ES-I3 (cell line): ENCODE measurements at regions not wholly inside any gene's neighbourhood (a gene's known extent, or its start where the extent isn't known, plus 50 kb on each side); places are given as distances from the start of the nearest gene placed in this dataset.
A peak's percentile ranks its signal among the peaks of the same experiment; 100 is the strongest.

ENCODE experiments used
- H3K36me3 ChIP-seq: 2 replicates; pipeline ENCODE4 v1.6.1; 2013; ENCODE audit warnings: mild to moderate bottlenecking, low read length, control low read depth, moderate library complexity; ENCODE audit not compliant: insufficient read depth
- H3K4me1 ChIP-seq: 2 replicates; pipeline ENCODE4 v1.6.1; 2013; ENCODE audit warnings: mild to moderate bottlenecking, control low read depth, low read length; ENCODE audit not compliant: insufficient read depth
- H3K9ac ChIP-seq: 2 replicates; pipeline ENCODE4 v1.6.1; 2013; ENCODE audit warnings: low read depth, mild to moderate bottlenecking, low read length, moderate library complexity
- H3K9me3 ChIP-seq: 2 replicates; pipeline ENCODE4 v1.6.1; 2013; ENCODE audit warnings: mild to moderate bottlenecking, low read length, moderate library complexity; ENCODE audit not compliant: control insufficient read depth, insufficient read depth

GRCh38 chr9:93828331-93829097, 126.6 kb downstream of the BARX1 start:
- Histone ChIP-seq H3K4me1 (no peaks in the 10 kb centered on the region), H3K9me3 (no peaks in the 10 kb centered on the region; the same call in 1 of the 2 replicates), H3K9ac (no peak overlapping the region), H3K36me3 (no peaks in the 10 kb centered on the region)

- no peaks in the 10 kb centered on the region for H3K36me3 ChIP-seq
- peaks cover 6% of the 10 kb centered on the region; the same call in 1 of the 2 replicates for H3K9me3 ChIP-seq
- peak overlapping the region; percentile 66; the same call in 1 of the 2 replicates for H3K9ac ChIP-seq
- H3K4me1 ChIP-seq = no peaks in the 10 kb centered on the region
These were observed 127.4 kb downstream of the BARX1 start for GRCh38 chr9:93827545-93828330.

- H3K4me1 ChIP-seq = no peaks in the 10 kb centered on the region
- H3K36me3 ChIP-seq = no peaks in the 10 kb centered on the region
- H3K9me3 ChIP-seq = peaks cover 6% of the 10 kb centered on the region; the same call in 1 of the 2 replicates
- peak overlapping the region; percentile 66; the same call in 1 of the 2 replicates for H3K9ac ChIP-seq
These were observed 128.1 kb downstream of the BARX1 start for GRCh38 chr9:93826905-93827544.

- Histone ChIP-seq H3K36me3 (no peaks in the 10 kb centered on the region), H3K9ac (no peak overlapping the region)
These were observed 128.9 kb downstream of the BARX1 start for GRCh38 chr9:93826209-93826608.

GRCh38 chr9:93825348-93826115, 129.6 kb downstream of the BARX1 start:
- no peaks in the 10 kb centered on the region for H3K4me1 ChIP-seq
- H3K9ac ChIP-seq = no peak overlapping the region
- no peaks in the 10 kb centered on the region for H3K36me3 ChIP-seq
- peaks cover 6% of the 10 kb centered on the region; the same call in 1 of the 2 replicates for H3K9me3 ChIP-seq

More at GRCh38 chr9:93826209-93826608, 128.9 kb downstream of the BARX1 start:
- no peaks in the 10 kb centered on the region for H3K4me1 ChIP-seq
- H3K9me3 ChIP-seq = peaks cover 6% of the 10 kb centered on the region; the same call in 1 of the 2 replicates

- H3K4me1 ChIP-seq = no peaks in the 10 kb centered on the region
- no peak overlapping the region for H3K9ac ChIP-seq
- H3K9me3 ChIP-seq = peaks cover 6% of the 10 kb centered on the region; the same call in 1 of the 2 replicates
- no peaks in the 10 kb centered on the region for H3K36me3 ChIP-seq
These were observed 130.5 kb downstream of the BARX1 start for GRCh38 chr9:93824386-93825294.

- Histone ChIP-seq H3K9ac (no peak overlapping the region), H3K36me3 (no peaks in the 10 kb centered on the region), H3K4me1 (no peaks in the 10 kb centered on the region), H3K9me3 (peaks cover 6% of the 10 kb centered on the region; the same call in 1 of the 2 replicates)
These were observed 131.7 kb downstream of the BARX1 start for GRCh38 chr9:93823245-93824072.

- H3K9me3 ChIP-seq = peaks cover 6% of the 10 kb centered on the region; the same call in 1 of the 2 replicates
- H3K36me3 ChIP-seq = no peaks in the 10 kb centered on the region
- H3K4me1 ChIP-seq = no peaks in the 10 kb centered on the region
- no peak overlapping the region for H3K9ac ChIP-seq
These were observed 132.9 kb downstream of the BARX1 start for GRCh38 chr9:93822229-93822628.

GRCh38 chr9:93821307-93821703, 133.8 kb downstream of the BARX1 start:
- peaks cover 6% of the 10 kb centered on the region; the same call in 1 of the 2 replicates for H3K9me3 ChIP-seq
- no peak overlapping the region for H3K9ac ChIP-seq
- H3K4me1 ChIP-seq = no peaks in the 10 kb centered on the region
- no peaks in the 10 kb centered on the region for H3K36me3 ChIP-seq

GRCh38 chr9:93820667-93821306, 134.4 kb downstream of the BARX1 start:
- H3K36me3 ChIP-seq = no peaks in the 10 kb centered on the region
- H3K9me3 ChIP-seq = peaks cover 6% of the 10 kb centered on the region; the same call in 1 of the 2 replicates
- no peak overlapping the region for H3K9ac ChIP-seq
- no peaks in the 10 kb centered on the region for H3K4me1 ChIP-seq

- Histone ChIP-seq H3K9ac (no peak overlapping the region), H3K36me3 (no peaks in the 10 kb centered on the region)
These were observed 135.2 kb downstream of the BARX1 start for GRCh38 chr9:93819905-93820304.

More at GRCh38 chr9:93819905-93820304, 135.2 kb downstream of the BARX1 start:
- Histone ChIP-seq H3K4me1 (peaks cover 7% of the 10 kb centered on the region; the same call in 1 of the 2 replicates), H3K9me3 (peaks cover 6% of the 10 kb centered on the region; the same call in 1 of the 2 replicates)
